ENCODE measurements at regions not wholly inside any gene's neighbourhood (a gene's known extent, or its start where the extent isn't known, plus 50 kb on each side); places are given as distances from the start of the nearest gene placed in this dataset.

DNA sequence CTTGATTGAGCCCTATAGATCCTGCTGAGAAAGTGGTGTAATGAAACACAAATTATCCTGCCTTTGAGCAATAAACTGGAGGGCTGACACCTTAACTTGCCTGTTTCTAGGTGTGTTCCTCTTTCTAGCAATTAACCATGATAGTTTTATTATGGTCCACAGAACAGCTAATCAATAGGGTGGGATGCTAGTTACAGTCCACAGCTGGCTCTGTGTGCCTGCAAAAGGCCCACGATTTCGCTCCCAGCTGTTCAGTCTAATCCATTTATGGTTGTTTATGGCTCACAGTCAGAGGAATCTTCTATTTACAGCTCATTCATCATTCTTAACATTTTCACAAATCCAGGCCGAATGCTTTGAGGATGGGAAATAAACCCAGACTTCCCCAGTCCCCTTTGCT lies 674.9 kb downstream of the SMARCA1 start:
- no peaks in the 10 kb centered on the region for H3K9me3 ChIP-seq (ENCODE audit: low read depth)
- H3K36me3 ChIP-seq (replicated peaks; ENCODE audit: insufficient read depth, low read depth): no peaks in the 10 kb centered on the region
- no peaks in the 10 kb centered on the region for H3K9me2 ChIP-seq (replicated peaks; ENCODE audit: insufficient read depth)
- no peaks in the 10 kb centered on the region for H3K79me2 ChIP-seq
- no peaks in the 10 kb centered on the region for H3K4me1 ChIP-seq (ENCODE audit: insufficient read depth)
- H3K4me2 ChIP-seq: no peak overlapping the region
- H3K4me3 ChIP-seq: no peak overlapping the region
- no peak overlapping the region for H3K27ac ChIP-seq
- H2AFZ ChIP-seq: no peak overlapping the region
- no peak for DNase-seq (ENCODE audit: low spot score)
- no peaks in the 10 kb centered on the region for H4K20me1 ChIP-seq (ENCODE audit: insufficient read depth, poor library complexity, severe bottlenecking)
- H3K27me3 ChIP-seq: no peaks in the 10 kb centered on the region
- TF ChIP-seq EZH2 (IDR thresholded peaks at IDR 0.05; ENCODE audit: borderline replicate concordance) (no peak), EZH2phosphoT487 (IDR thresholded peaks at IDR 0.05; ENCODE audit: low read depth, severe bottlenecking, unreplicated experiment) (no peak)
- TF ChIP-seq, protein P1, sequence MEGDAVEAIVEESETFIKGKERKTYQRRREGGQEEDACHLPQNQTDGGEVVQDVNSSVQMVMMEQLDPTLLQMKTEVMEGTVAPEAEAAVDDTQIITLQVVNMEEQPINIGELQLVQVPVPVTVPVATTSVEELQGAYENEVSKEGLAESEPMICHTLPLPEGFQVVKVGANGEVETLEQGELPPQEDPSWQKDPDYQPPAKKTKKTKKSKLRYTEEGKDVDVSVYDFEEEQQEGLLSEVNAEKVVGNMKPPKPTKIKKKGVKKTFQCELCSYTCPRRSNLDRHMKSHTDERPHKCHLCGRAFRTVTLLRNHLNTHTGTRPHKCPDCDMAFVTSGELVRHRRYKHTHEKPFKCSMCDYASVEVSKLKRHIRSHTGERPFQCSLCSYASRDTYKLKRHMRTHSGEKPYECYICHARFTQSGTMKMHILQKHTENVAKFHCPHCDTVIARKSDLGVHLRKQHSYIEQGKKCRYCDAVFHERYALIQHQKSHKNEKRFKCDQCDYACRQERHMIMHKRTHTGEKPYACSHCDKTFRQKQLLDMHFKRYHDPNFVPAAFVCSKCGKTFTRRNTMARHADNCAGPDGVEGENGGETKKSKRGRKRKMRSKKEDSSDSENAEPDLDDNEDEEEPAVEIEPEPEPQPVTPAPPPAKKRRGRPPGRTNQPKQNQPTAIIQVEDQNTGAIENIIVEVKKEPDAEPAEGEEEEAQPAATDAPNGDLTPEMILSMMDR (IDR thresholded peaks at IDR 0.05; ENCODE audit: poor library complexity): no peak
- 45% methylated on average over 3 of the region's 3 CpGs for WGBS (ENCODE audit: low lambda C conversion rate, missing lambda C conversion rate)

DNA sequence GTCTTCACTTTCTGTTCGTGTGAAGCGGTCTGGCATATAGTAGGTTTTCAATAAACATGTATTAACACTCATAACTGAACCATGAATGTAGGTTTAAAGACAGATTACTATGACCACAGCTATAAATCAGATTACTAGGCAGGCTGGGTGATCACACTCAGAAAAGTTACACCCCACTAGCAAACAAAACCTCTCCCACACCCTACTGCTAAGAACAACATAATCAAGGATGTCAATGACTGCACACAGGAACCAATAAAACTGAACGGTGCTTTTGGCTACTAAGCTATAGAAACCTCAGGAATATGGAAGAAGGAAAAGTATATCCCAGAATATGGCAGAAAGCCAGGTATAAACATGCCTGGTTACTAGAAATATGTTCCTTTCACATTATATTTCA lies 676.9 kb downstream of the SMARCA1 start:
- Histone ChIP-seq H3K27ac (no peak overlapping the region), H3K36me3 (replicated peaks; ENCODE audit: insufficient read depth, low read depth) (no peaks in the 10 kb centered on the region)
- 72% methylated on average over 3 of the region's 3 CpGs for WGBS (ENCODE audit: low lambda C conversion rate, missing lambda C conversion rate)

DNA sequence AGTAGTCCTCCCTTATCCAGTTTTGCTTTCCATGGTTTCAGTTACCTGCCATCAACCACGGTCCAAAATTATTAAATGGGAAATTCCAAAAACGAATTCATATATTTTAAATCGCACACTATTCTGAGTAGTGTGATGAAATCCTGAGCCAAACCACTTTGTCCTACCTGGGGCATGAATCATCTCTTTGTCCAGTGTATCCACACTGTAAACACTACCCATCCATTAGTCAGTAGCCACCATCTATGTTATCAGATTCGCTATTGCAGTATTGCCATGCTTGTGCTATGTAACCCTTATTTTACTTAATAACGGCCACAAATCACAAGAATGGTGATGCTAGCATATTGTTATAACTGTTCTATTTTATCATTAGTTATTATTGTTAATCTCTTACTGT lies 704.6 kb downstream of the SMARCA1 start:
- WGBS (ENCODE audit: low lambda C conversion rate, missing lambda C conversion rate): 83% methylated on average over 5 of the region's 5 CpGs
- H3K9me3 ChIP-seq (ENCODE audit: low read depth): no peaks in the 10 kb centered on the region
- no peak overlapping the region for H3K4me2 ChIP-seq
- no peaks in the 10 kb centered on the region for H3K36me3 ChIP-seq (replicated peaks; ENCODE audit: insufficient read depth, low read depth)
- TF ChIP-seq EZH2phosphoT487 (IDR thresholded peaks at IDR 0.05; ENCODE audit: low read depth, severe bottlenecking, unreplicated experiment) (no peak), EZH2 (IDR thresholded peaks at IDR 0.05; ENCODE audit: borderline replicate concordance) (no peak)
- TF ChIP-seq, protein P1 (IDR thresholded peaks at IDR 0.05; ENCODE audit: poor library complexity): no peak
- no peaks in the 10 kb centered on the region for H3K4me1 ChIP-seq (ENCODE audit: insufficient read depth)
- H3K27ac ChIP-seq: no peak overlapping the region
- H2AFZ ChIP-seq: no peak overlapping the region
- H3K9me2 ChIP-seq (replicated peaks; ENCODE audit: insufficient read depth): no peaks in the 10 kb centered on the region
- H3K4me3 ChIP-seq: no peak overlapping the region
- H3K27me3 ChIP-seq: no peaks in the 10 kb centered on the region
- no peaks in the 10 kb centered on the region for H3K79me2 ChIP-seq
- DNase-seq (ENCODE audit: low spot score): no peak
- no peaks in the 10 kb centered on the region for H4K20me1 ChIP-seq (ENCODE audit: insufficient read depth, poor library complexity, severe bottlenecking)

More for the DNA sequence above, 676.9 kb downstream of the SMARCA1 start:
- H3K4me3 ChIP-seq: no peak overlapping the region
- H3K27me3 ChIP-seq: no peaks in the 10 kb centered on the region
- no peaks in the 10 kb centered on the region for H3K79me2 ChIP-seq
- no peaks in the 10 kb centered on the region for H3K9me3 ChIP-seq (ENCODE audit: low read depth)
- no peaks in the 10 kb centered on the region for H3K9me2 ChIP-seq (replicated peaks; ENCODE audit: insufficient read depth)
- H2AFZ ChIP-seq: no peak overlapping the region
- TF ChIP-seq EZH2phosphoT487 (IDR thresholded peaks at IDR 0.05; ENCODE audit: low read depth, severe bottlenecking, unreplicated experiment): no peak
- TF ChIP-seq, protein P1 (IDR thresholded peaks at IDR 0.05; ENCODE audit: poor library complexity): no peak
- no peak for TF ChIP-seq EZH2 (IDR thresholded peaks at IDR 0.05; ENCODE audit: borderline replicate concordance)
- DNase-seq (ENCODE audit: low spot score): no peak
- H3K4me2 ChIP-seq: no peak overlapping the region
- H3K4me1 ChIP-seq (ENCODE audit: insufficient read depth): no peaks in the 10 kb centered on the region
- H4K20me1 ChIP-seq (ENCODE audit: insufficient read depth, poor library complexity, severe bottlenecking): no peaks in the 10 kb centered on the region

DNA sequence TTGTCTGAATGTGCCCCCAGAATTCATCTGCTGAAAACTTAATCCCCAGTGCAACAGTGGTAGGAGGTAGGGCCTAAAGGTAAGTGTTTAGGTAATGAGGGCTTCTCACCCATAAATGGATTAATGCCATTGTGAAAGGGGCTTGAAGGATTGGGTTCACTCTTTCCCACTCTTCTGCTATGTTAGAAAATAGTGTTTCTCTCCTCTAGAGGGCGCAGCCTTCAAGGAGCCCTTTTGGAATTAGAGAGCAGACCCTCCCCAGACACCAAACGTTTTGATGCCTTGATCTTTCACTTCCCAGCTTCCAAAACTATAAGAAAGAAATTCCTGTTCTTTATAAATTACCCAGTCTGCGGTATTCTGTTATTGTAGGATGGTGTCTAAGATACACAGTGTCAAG lies 706.4 kb downstream of the SMARCA1 start:
- 14% methylated on average over 3 of the region's 3 CpGs for WGBS (ENCODE audit: low lambda C conversion rate, missing lambda C conversion rate)
- H3K79me2 ChIP-seq: no peaks in the 10 kb centered on the region
- DNase-seq (ENCODE audit: low spot score): peak; percentile 10
- TF ChIP-seq, protein P1 (IDR thresholded peaks at IDR 0.05; ENCODE audit: poor library complexity): peak; percentile 26
- no peak for TF ChIP-seq EZH2 (IDR thresholded peaks at IDR 0.05; ENCODE audit: borderline replicate concordance)
- H3K4me3 ChIP-seq: no peak overlapping the region
- no peak overlapping the region for H3K4me2 ChIP-seq
- no peaks in the 10 kb centered on the region for H3K9me2 ChIP-seq (replicated peaks; ENCODE audit: insufficient read depth)
- no peaks in the 10 kb centered on the region for H3K9me3 ChIP-seq (ENCODE audit: low read depth)
- H3K36me3 ChIP-seq (replicated peaks; ENCODE audit: insufficient read depth, low read depth): no peaks in the 10 kb centered on the region
- H2AFZ ChIP-seq: no peak overlapping the region
- no peaks in the 10 kb centered on the region for H3K27me3 ChIP-seq
- no peaks in the 10 kb centered on the region for H4K20me1 ChIP-seq (ENCODE audit: insufficient read depth, poor library complexity, severe bottlenecking)
- H3K27ac ChIP-seq: no peak overlapping the region
- no peaks in the 10 kb centered on the region for H3K4me1 ChIP-seq (ENCODE audit: insufficient read depth)

Measured in hepatocyte (in vitro differentiated cells).